ENCODE measurements at regions not wholly inside any gene's neighbourhood (a gene's known extent, or its start where the extent isn't known, plus 50 kb on each side); places are given as distances from the start of the nearest gene placed in this dataset.

GRCh38 chr14:44428231-44428945 is 78.7 kb downstream of the FSCB start:
- no peak overlapping the region for H2BK120ac ChIP-seq (ENCODE audit: low read depth, low read length)
- TF ChIP-seq RFX5 (IDR thresholded peaks at IDR 0.05; ENCODE audit: low read depth, low read length) (no peak), SMC3 (IDR thresholded peaks at IDR 0.05; ENCODE audit: low read depth, low read length) (no peak), CEBPB (IDR thresholded peaks at IDR 0.05; ENCODE audit: low read depth, low read length) (no peak), USF2 (IDR thresholded peaks at IDR 0.05; ENCODE audit: low read depth, low read length) (no peak), MAFK (IDR thresholded peaks at IDR 0.05; ENCODE audit: low read depth, low read length) (no peak), BHLHE40 (IDR thresholded peaks at IDR 0.05; ENCODE audit: low read depth, low read length) (no peak), CTCF (conservative IDR thresholded peaks at IDR 0.05; ENCODE audit: low read depth, low read length) (no peak), FOS (IDR thresholded peaks at IDR 0.05; ENCODE audit: low read depth, low read length) (no peak), MAZ (IDR thresholded peaks at IDR 0.05; ENCODE audit: borderline replicate concordance, low read depth, low read length) (no peak)
- no peak overlapping the region for H4K5ac ChIP-seq (ENCODE audit: low read depth, low read length)
- H3K79me1 ChIP-seq (ENCODE audit: low read depth in 1 of 2, low read length in 2 of 2) = no peaks in the 10 kb centered on the region
- DNase-seq (no peak), ATAC-seq (ENCODE audit: low read depth) (no peak)
- no peaks in the 10 kb centered on the region for H3K4me1 ChIP-seq (ENCODE audit: control insufficient read depth, insufficient read depth, low read length)
- H3K36me3 ChIP-seq (ENCODE audit: control insufficient read depth, insufficient read depth, low read length) = no peaks in the 10 kb centered on the region
- H2BK20ac ChIP-seq (ENCODE audit: low read depth, low read length) = no peak overlapping the region
- no peaks in the 10 kb centered on the region for H3K9me1 ChIP-seq (ENCODE audit: insufficient read depth, low read length)
- no peak overlapping the region for H3K14ac ChIP-seq (replicated peaks; ENCODE audit: low read depth, low read length)
- H3K23ac ChIP-seq (ENCODE audit: low read depth, low read length) = no peak overlapping the region
- H4K91ac ChIP-seq (ENCODE audit: insufficient read depth, low read depth, low read length) = no peak overlapping the region
- no peak overlapping the region for H2AFZ ChIP-seq (replicated peaks; ENCODE audit: low read length, poor library complexity)
- intact Hi-C loops (cut with micrococcal nuclease) = no loop called here
- H3K9ac ChIP-seq (ENCODE audit: low read depth, low read length) = no peak overlapping the region
- no peaks in the 10 kb centered on the region for H3K27me3 ChIP-seq (ENCODE audit: control insufficient read depth, insufficient read depth, low read length)
- no peak overlapping the region for H4K8ac ChIP-seq (ENCODE audit: low read depth in 2 of 2, low read length in 2 of 2)
- no peak overlapping the region for H2AK5ac ChIP-seq (ENCODE audit: low read depth, low read length)
- no peak overlapping the region for H3K27ac ChIP-seq (ENCODE audit: insufficient read depth, low read length)
- no peak overlapping the region for H3K4me3 ChIP-seq (ENCODE audit: insufficient read depth, low read depth, low read length)
- no CpG with 5 or more reads among the region's 3 CpGs for WGBS, 2 experiments (ENCODE audit: extremely low coverage in 2 of 2, insufficient read length in 1 of 2)
- no peak overlapping the region for H3K4ac ChIP-seq (ENCODE audit: low read depth, low read length)
- POLR2A ChIA-PET (ENCODE audit: unreplicated experiment) = no interaction called here
- no peak overlapping the region for H3K18ac ChIP-seq (ENCODE audit: low read depth, low read length)
- H4K20me1 ChIP-seq (ENCODE audit: insufficient read depth, low read length) = no peaks in the 10 kb centered on the region
- CTCF ChIA-PET = interaction anchor here (0.6 kb wide), 1 partner anchor 842 kb away, joined by 4 read pairs; no protein-coding TSS in a partner anchor
- in situ Hi-C loops (cut with MboI; ENCODE audit: low sequenced_read_pairs) = no loop called here
- H2AK9ac ChIP-seq (replicated peaks; ENCODE audit: low read depth, low read length, poor library complexity) = no peak overlapping the region
- H2BK5ac ChIP-seq (ENCODE audit: low read depth, low read length, poor library complexity, severe bottlenecking) = no peak overlapping the region
- H3K4me2 ChIP-seq (ENCODE audit: low read depth, low read length) = no peak overlapping the region
- dilution Hi-C loops (cut with HindIII; ENCODE audit: low sequenced_read_pairs, unreplicated experiment) = no loop called here
- no peak overlapping the region for H2BK15ac ChIP-seq (ENCODE audit: low read depth, low read length)
- no peak overlapping the region for H3K56ac ChIP-seq (ENCODE audit: extremely low read depth, insufficient read depth, low read length)
- no TSS peak for BruUV-seq (replicated peaks)
- H3K9me3 ChIP-seq (ENCODE audit: control insufficient read depth, insufficient read depth, low read length) = no peaks in the 10 kb centered on the region
